GM21423 (cell line): ENCODE measurements at regions not wholly inside any gene's neighbourhood (a gene's known extent, or its start where the extent isn't known, plus 50 kb on each side); places are given as distances from the start of the nearest gene placed in this dataset.
"Not testable (repeated sequence)": the region's sequence is repeated elsewhere in the genome, so short reads cannot be mapped to it uniquely, and the experiment has no call there.

Experiments
- ATAC-seq: cut with Tn5 transposase; IDR thresholded peaks from one replicate; pipeline ENCODE4 v1.9.1; 2021; ENCODE audit warnings: mild to moderate bottlenecking, moderate library complexity; ENCODE audit not compliant: unreplicated experiment

DNA sequence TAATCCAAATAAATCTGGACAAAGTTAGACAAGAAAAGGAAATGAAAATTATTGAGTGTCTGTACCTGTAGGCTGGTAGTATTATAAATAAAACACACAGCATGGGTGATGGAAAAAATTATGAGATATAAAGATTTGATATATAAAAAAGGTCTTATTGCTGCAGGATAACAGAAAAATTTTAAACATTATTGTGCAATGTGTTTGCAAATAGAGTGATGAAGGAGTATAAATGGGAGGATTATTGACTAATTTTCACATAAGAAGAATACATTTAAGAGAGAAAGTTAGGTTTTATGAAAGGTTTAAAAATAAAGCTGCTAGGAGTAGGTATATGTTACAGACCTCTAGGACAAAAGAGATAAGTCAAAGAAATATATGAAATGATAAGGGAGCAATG is 336.7 kb upstream of the MAN1A1 start:
- ATAC-seq = no peak

DNA sequence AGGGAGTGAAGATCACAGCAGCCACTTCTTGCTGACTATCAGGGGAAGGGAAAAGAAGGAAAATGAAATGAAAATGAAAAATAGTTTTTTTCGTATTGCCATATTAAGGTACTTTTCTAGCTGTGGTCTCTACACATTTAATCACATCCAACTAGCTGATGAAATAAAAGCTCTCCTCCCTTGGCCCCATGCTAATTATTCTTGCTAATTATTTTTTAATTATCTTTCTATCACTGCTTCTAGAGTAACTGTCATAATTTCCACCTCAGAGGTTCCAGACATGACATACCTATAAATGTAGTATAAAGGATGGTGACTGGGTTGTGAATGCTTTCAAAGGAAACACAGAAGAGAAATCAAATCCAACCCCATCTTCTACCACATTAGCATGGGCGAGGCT is 334.1 kb upstream of the MAN1A1 start:
- no peak for ATAC-seq

DNA sequence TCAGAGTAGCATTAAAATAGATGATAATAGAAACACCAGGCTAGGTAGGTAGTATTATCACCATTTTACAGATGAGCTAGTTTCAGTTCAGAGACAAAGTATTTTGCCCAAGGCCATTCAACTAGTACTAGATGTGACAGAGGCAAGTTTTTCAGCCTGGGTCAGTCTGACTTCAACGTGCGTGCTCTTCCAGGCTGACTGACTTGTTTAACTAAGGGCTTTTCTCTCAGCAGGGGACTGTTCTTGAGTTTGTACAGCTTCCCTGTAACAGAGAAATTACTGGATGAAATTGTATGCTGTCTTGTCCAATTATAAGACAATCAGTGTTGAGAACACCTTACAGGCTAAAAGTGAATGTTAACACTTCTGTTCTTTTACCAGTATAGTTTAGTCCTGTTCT is 333.5 kb upstream of the MAN1A1 start:
- ATAC-seq = no peak

DNA sequence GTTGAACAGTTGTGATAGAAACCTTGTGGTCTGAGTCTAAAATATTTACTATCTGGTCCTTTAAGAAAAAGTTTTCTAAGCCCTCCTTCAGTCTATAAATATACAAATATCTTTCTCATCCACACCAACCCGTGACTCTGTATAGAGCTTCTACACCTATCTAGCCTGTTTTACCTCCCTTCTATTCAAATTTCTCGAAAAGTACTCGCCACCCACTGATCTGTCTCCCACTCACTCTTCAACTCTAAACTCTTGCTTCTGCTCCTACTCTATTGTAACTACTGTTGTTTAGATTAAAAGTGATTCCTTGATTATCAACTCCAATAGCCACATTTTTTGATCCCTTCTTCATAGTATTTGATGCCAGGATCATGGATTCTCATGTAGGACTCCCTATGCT is 329.4 kb upstream of the MAN1A1 start:
- no peak for ATAC-seq

DNA sequence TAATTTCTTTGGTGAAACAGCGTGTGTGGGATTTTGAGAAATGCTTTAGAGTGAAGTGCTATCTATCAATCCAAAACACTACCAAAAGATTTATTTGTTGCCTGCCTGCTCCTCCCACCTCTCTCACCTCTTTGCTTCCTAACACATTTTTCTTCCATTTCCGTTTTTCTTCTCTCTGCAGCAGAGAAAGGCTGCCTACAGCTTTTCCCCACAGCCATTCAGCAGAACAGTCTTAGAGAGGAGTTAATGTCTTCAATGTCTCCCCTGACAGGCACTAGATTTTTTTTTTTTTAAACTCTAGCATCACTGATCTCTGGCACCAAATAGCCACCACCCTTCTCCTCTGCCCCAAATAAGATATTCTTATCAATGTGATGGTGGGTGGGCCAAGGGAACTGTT is 327.8 kb upstream of the MAN1A1 start:
- no peak for ATAC-seq

DNA sequence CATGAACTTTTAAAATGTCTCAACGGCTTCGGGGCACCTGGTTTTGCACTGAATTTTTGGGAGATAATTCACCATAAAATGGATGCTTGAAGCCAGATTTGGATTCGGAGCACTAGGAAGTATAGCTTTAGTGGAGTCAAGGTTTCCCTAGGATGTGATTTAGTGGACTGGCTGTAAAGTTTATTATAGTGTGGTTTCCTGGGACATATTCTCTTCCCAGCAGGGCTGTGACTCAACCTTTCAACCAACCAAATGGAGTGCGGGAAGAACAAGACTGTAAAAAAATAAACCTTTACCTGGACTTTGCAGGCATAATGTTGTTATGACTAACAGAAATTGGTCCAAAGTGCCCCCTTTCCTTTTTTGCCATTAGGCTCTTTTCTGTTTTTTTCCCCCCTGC is 327.4 kb upstream of the MAN1A1 start:
- no peak for ATAC-seq

DNA sequence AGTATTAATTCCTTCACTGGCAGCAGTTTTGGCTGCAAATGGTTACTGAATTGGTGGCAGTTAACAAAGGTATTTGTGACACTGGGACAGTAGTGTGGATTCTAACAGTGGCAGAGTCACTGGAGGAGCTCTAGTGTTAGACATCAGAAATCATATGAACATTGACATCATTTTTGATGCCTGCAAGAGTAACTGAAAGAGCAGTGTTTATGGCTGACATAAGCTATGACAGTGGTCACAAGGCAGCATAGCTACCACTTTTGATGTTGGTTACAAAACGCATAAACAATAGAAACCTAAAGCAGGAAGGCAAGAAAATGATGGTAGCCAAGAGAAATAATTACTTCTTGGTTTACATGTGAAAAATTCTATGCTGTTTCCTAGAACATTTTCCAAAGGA is 326.7 kb upstream of the MAN1A1 start:
- ATAC-seq = no peak

DNA sequence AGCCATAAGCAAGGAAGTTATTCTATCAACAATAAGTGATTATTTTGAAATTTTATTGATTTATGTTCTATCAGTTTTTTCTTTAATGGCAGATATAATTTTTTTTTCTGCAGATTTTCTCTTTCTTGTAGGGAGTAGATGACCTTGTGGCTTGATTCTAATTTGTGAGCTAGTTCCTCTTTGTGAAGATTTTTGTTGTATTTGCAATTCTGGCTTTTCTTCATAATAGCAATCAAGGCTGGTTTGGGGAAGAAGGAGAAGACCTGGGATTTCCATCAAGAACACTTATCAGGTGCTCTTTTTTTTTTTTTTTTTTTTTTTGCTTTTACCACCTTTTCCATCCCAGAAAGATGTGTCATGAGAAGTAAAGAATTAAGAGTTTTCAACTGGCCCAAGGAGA is 324.2 kb upstream of the MAN1A1 start:
- no peak for ATAC-seq

DNA sequence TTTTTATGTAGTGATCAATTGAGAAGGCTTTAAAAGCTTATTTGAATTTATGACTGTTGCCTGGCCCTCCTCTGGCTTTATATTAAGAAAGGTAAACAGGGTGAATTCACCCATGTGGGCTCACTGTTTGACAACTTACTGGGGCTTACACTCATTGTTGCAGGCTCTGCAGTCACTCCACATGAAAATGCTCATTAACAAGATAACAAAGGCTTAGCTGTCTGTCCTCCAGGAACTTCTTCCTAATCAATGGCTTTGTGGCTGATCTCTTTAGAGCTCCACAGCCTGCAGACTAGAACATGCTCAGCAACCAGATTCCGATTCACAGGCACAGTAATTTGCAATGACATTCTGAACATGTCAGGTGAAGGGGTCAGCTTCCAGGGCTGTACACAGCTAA is 323.2 kb upstream of the MAN1A1 start:
- no peak for ATAC-seq

DNA sequence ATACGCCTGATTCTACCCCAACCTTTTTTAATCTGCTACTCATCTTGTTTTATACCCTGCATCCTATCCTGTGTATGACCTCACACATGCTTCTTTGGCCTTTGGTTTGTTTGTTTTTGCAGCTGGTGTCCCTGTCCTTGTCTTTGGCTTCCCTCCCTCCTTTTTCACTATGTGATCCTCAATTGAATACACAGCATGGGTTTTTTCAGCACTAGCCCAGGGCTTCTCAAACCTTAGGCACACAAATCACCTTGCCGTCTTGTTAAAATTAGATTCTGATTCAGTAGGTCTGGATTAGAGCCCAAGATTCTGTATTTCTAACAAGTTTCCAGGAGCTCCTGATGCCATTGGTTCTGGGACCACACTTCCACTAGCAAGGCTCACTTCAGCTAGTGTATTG is 321.5 kb upstream of the MAN1A1 start:
- ATAC-seq = no peak

DNA sequence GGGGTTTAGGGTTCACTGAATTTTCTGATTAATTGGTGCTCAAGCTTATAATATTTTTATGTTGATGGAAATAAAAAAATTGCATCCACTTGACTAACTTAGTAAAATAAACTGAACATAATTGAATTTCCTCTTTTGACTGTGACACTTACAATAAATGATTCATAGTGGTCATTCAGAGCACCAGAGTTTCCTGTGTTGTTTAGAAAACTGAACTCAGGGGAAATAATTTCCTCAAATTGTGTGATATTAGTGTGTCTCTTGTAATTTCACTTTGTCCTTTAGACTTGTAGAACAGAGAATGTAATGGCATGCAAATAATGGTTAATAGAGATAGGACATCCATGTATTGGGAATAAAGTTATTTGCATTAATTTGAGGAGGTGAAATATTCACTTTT is 319.7 kb upstream of the MAN1A1 start:
- no peak for ATAC-seq

DNA sequence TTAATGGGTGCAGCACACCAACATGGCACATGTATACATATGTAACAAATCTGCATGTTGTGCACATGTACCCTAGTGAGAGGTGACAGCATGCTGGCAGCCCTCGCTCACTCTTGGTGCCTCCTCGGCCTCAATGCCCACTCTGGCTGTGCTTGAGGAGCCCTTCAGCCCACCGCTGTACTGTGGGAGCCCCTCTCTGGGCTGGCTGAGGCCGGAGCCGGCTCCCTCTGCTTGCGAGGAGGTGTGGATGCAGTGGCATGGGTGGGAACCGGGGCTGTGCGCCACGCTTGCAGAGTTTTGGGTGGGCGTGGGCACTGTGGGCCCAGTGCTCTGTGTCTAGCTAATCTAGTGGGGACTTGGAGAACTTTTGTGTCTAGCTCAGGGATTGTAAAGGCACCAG is 315.9 kb upstream of the MAN1A1 start:
- not testable (repeated sequence) for ATAC-seq

DNA sequence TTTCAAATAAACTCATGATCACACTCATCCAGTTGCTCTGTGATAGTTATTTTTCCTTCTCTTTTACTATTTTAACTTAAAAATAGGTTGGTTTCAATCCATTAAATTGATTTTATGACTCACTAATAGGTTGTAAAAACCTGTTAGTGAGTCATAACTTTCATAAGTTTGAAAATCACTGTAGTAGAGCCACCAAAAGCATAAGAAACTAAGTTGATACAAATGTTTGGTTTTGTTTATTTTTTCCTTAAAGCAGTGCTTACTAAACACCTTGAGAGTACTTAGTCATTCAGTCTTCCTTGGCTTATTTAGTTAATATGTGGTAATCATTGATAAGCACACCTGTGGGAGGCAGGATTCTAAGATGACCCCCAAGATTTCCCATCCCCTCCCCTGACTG is 312.1 kb upstream of the MAN1A1 start:
- no peak for ATAC-seq

DNA sequence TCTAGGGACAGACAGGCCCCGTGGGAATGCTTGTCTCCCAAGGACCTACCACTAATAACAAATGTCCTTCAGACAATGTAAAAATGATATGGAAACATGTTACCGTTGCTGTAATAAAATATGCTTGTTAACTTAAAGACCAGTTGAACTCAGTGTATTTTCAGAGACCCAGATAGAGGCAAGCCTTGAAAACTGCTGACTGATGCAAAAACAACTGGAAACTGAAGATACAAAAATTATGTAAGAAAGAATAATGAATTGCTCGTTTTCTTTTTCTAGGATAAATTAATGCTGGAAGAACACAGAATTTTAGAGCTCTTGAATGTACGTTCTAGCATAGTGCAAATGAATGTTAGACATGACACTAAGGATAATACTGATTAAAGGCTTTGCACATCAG is 311.5 kb upstream of the MAN1A1 start:
- ATAC-seq = no peak

DNA sequence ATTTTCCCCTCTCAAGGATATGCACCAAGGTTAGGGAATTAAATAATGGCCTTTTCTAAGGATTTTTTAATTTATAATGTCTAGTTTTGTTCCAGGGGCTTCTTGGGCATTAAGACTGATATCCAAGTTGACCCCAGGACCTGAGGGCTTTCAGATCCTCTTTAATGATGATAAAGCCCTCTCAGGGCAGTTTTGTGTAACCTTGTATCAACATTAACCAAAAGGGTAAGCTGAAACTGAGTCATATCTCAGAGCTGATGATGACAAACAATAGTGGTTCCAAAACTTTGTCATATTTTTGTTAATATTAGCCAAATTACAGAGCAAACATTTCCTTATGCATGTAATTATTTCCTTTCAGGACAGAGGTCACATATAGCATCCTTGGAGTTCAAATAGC is 309.4 kb upstream of the MAN1A1 start:
- ATAC-seq = no peak

DNA sequence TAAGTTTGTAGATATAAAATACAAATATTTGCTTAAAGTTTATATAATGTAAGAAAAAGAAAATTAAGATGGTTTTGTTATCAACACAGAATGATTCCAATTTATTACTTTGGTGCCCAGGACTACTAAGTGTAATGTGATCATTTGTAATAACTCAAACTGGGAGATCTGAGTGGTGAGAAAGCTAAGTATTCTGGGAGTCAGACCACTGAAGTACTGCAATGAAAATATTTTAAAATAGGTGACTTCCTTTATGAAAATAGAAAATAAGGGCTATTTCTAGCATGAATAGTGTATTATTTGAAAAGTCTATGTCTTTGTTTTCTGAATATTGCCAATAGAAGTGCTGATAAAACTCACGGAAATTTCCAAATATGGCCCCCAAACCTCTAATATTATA is 305.6 kb upstream of the MAN1A1 start:
- no peak for ATAC-seq

DNA sequence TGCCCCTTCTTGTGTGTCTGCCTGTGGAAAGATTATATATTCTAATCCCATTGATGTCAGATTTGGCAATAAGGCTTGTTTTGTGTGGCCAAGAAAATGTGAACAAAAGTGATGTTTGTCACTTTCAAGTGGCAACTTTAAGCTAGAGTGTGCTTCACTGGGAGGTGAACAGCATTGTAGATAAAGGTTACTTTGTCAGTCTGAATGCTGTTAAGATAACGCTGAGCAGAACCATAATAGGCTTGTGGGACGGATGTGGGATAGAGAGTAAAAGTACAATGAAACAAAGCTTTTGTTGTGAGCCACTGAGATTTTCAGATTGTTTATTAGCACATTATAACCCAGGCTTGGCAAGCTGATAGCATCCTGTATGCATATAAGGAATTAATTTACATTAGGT is 303.8 kb upstream of the MAN1A1 start:
- no peak for ATAC-seq

DNA sequence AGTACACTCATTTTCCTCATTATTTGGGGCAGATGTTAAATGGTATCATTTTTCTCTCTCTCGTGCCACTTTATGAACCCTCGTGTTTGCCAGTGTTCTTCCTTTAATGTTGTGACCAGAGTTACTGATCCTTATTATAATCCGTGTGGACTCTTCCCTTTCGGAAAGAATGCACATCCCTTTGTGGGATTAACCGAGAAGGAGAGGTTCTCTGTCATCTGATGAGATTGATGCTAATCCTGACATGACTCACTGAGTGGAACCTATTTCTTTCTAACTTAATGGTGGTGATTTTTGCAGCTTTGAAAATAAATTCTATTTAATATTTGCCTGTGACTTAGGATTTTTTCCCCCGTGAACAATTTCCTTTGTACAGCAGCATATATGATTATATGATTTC is 300.0 kb upstream of the MAN1A1 start:
- no peak for ATAC-seq

DNA sequence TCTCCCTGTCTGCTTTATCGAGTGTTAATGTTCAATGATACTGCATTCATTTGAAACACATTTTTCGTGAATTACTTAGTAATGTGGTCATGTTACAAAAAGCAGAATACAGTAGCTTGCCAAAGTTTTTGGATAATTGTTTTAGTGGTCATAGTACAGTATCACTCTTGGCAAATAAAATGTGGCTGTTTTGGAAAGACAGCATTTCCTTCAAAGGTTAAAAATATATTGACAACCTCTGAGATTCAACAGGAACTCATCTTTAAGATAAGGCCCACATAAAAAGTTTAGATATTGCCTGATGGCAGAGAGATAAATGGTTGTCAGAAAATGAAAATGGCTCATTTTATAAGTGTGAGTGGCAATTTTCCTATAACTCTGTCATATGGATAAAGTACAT is 297.7 kb upstream of the MAN1A1 start:
- ATAC-seq = no peak

DNA sequence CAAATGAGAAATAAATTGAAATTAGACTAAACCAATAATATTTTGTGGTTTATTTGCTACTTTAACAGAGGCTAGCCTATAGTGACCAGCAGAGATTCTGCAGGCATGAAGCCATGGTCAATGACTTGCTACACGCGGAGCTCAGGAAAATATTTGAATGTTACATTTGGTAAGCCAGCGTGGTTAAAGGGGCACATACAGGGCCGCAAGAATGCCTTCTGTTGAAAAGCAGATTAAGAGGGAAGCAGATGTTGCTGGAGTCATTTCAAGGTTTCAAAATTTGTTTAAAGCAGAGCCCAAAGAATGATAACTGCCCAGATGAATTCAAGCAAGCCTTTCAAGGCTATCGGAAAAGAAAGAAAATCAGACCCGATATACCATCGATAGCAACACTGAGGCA is 294.3 kb upstream of the MAN1A1 start:
- ATAC-seq = no peak

DNA sequence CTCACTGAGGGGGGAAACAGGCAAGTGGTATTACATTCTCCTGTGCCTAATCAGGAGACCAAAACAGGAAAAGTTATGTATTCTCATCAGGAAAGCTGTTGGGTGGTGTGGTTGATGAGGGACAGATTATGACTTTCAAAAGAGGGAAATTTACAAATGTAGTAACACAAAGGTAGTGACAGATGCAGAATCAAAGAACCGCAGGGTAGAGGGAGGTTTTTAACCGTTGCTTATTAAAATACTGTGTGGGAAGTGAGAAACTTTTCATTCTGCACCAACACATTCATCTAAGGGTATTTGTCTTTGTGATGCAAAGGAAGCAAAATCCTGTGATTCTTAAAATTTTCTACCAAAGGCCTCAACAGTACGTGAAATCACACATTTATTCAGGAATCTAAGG is 288.2 kb upstream of the MAN1A1 start:
- no peak for ATAC-seq

DNA sequence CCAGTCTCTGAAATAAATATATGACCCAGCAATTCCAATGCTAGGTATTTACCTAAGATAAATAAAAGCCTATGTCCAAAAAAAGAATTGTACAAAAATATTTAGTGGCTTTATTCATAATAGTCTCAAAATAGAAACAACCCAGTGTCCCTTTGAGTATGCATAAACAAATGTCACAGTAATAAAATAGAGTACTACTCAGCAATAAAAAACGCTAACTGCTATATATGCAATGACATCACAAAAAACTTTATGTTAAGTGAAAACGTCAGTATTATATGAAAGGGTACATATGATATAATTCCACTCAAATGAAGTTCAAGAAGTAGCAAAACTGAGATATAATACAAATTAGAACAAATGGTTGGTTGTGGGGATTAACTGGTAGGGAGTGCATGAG is 286.5 kb upstream of the MAN1A1 start:
- ATAC-seq = no peak

DNA sequence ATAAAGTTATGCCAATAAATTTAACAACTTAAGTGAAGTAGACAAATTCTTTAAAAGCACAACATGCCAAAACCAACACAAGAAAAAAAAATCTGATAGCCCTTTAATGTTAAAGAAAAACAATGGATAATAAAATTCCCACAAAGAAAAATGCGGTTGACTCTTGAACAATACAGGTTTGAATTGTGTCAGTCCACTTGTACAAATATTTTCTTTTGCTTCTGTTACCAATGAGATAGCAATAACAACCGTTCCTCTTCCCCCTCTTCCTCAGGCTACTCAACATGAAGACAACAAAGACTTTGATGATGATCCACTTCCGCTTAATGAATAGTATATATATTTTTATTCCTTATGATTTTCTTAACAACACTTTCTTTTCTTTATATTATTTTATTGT is 283.9 kb upstream of the MAN1A1 start:
- ATAC-seq = no peak

DNA sequence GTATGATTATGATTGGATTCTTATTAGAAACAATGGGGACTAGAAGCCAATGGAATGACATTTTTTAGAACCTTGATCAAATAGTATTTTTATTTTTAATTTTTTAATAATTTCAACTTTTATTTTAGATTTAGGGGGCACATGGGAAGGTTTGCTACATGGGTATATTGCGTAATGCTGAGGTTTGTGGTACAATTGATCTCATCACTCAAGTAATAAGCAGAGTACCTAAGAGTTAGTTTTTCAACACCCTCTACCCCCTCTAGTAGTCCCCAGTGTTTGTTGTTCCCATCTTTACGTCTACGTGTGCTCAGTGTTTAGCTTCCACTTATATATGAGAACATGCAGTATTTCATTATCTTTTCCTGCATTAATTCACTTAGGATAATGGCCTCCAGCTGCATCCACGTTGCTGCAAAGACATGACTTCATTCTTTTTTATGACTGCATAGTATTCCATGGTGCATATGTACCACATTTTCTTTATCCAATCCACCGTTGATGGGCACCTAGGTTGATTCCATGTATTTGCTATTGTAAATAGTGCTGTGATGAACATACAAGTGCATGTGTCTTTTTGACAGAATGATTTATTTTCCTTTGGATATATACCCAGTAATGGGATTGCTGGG is 281.1 kb upstream of the MAN1A1 start:
- ATAC-seq = no peak
